ENCODE measurements at regions not wholly inside any gene's neighbourhood (a gene's known extent, or its start where the extent isn't known, plus 50 kb on each side); places are given as distances from the start of the nearest gene placed in this dataset.
"Not testable (repeated sequence)": the region's sequence is repeated elsewhere in the genome, so short reads cannot be mapped to it uniquely, and the experiment has no call there.

GRCh38 chr18:34942276-34942675 lies 98.9 kb upstream of the MAPRE2 start:
- DNase-seq (ENCODE audit: low read depth), result no peak

GRCh38 chr18:34942975-34943374 lies 98.2 kb upstream of the MAPRE2 start:
- no peak for DNase-seq (ENCODE audit: low read depth)

DNA sequence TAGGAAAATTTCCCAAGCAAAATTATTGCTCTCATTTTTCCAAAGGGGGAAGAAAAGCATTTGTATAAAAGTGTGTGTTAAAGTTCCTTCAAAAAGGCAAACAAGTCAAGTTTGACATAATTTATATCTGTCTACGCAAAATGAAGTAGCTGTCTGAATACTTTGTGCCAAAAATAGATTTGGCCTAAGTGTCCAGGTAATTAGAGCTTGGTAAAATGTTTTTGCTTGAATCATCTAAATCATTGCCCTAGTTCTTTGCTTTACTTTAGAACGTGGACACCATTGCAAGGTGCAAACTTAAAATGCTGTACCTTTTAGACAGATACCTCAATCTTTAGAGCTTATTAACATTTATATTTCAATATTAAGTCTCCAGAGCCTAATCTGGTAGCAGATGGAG lies 97.6 kb upstream of the MAPRE2 start:
- no peak for DNase-seq (ENCODE audit: low read depth)

DNA sequence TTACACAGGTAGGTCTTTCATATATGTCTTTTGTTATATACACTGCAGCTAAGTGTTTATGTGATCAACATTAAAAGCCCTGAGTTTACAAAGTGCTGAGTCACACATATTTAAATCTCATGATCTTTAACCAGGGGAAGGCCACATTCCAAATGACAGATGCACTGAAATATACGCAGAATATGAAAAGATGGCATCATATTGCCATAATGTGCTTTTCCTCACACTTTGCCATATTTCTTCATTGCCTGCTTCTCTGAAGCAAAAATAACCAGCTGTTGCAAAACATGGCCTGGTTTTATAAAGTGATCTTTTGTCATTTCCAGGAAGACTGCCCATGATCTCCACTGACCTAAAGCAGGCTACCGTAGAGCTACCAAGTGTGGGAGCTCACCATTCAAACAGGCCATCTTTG lies 93.5 kb upstream of the MAPRE2 start:
- DNase-seq (ENCODE audit: low read depth), result no peak

DNA sequence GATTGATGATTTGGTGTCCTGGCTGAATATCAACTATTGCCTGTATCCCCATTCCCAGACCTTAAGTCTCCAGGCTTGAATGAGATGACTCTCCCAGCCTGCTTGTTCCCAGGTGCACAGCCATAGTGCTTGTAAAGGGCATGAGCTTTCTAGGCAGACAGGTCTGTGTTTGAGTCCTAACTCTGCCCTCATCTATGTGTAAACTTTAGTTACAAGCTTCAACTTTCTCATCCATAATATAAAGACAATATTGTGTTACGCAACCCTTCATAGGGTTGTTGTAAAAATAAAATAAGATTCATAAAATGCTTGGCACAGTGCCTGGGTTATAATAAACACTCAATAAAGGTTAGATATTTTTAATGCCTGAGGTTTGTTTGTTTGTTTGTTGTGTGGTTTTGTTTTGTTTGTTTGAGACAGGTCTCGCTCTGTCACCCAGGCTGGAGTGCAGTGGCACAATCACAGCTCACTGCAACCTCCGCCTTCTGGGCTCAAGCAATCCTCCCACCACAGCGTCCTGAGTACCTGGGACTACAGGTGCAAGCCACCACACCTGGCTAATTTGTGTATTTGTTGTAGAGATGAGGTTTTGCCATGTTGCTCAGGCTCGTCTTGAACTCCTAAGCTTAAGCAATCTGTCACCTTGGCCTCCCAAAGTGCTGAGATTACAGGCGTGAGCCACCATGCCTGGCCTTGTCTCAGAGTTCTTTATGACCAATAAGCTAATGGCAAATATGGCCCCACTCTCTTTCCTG lies 89.4 kb upstream of the MAPRE2 start:
- no peak for DNase-seq (ENCODE audit: low read depth)

- DNase-seq (ENCODE audit: low read depth), result no peak
These were observed 88.0 kb upstream of the MAPRE2 start for GRCh38 chr18:34953212-34953611.

DNA sequence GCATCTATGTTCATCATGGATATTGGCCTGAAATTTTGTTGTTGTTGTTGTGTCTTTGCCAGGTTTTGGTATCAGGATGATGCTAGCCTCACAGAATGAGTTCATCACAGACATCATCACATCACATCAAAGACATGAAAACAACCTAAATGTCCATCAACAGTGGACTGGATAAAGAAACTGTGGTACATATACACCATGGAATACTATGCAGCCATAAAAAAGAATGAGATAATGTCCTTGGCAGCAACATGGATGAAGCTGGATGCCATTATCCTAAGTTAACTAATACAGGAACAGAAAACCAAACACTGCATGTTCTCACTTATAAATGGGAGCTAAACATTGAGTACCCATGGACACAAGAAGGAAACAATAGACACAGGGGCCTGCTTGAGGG lies 85.7 kb upstream of the MAPRE2 start:
- not testable (repeated sequence) for DNase-seq (ENCODE audit: low read depth)

GRCh38 chr18:34956663-34957062 lies 84.5 kb upstream of the MAPRE2 start:
- DNase-seq (ENCODE audit: low read depth), result no peak

GRCh38 chr18:34957119-34957863 lies 83.9 kb upstream of the MAPRE2 start:
- no peak for DNase-seq (ENCODE audit: low read depth)

- DNase-seq (ENCODE audit: low read depth), result no peak
These were observed 83.4 kb upstream of the MAPRE2 start for GRCh38 chr18:34957864-34958259.

DNA sequence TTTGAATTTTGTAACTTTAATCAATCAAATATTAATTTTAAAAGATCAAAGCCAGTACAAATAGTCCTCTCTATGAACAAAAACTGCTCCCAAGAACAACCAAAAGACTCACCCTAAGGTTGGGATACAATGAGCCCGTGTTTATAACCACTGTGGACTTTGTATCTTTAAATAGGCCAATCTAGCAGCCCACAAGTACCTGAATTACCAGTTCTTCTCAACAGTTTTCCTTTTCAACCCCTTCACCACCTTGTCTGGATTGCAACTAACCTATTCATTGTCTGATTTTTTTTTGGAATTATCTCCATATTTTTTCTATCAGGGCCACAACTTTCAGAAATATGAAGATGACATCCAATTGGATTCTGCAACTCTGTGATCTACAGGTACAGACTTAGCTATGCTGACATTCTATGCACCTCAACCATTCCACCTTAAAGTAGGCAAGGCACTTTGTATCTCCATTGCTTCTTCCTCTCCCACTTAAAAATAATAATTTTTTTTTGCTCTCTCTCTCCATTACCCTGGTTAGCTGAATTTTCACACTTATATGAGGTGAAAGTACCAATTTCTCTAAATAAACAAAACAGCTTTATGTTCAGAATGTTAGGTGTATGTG lies 81.9 kb upstream of the MAPRE2 start:
- DNase-seq (ENCODE audit: low read depth), result no peak

DNA sequence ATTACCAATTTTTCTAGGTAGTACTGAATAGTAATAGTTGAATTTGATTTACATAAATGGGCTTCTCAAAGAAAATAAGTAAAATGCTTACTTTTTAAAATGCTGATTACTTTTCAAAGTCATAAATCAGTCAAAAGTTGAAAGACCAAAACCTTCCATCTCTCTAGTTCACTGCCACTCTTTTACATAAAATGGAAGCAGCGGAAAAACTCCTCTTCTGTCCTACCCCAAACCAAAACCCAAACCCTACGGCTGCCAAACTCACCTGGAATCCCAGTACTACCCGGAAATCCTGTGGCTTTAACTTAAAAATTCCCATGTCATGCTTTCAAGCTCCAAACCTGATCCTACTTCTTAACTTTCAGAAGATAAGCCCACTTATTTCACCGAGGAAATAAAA lies 81.2 kb upstream of the MAPRE2 start:
- no peak for DNase-seq (ENCODE audit: low read depth)

DNA sequence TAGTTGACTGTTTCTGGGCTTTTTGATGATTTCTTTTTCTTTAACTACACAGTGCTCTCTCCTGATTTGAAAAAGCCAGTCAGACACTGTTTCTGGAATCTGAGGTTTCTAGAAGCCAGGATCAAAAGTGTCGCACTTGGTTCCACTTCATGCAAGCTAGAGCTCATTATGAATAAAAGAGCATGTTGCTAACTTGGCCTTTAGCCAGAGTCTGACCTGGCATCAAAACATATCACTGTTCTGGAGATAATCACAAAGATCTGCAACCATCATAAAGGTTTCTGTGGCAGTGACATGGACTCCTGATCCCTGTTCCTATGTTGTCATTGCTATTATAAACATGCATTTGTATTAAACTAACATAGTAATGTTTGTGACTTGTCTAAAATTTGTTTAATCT lies 76.1 kb upstream of the MAPRE2 start:
- no peak for DNase-seq (ENCODE audit: low read depth)

- DNase-seq (ENCODE audit: low read depth), result no peak
These were observed 75.6 kb upstream of the MAPRE2 start for GRCh38 chr18:34965566-34965965.

- DNase-seq (ENCODE audit: low read depth), result no peak
These were observed 71.1 kb upstream of the MAPRE2 start for GRCh38 chr18:34970106-34970505.

DNA sequence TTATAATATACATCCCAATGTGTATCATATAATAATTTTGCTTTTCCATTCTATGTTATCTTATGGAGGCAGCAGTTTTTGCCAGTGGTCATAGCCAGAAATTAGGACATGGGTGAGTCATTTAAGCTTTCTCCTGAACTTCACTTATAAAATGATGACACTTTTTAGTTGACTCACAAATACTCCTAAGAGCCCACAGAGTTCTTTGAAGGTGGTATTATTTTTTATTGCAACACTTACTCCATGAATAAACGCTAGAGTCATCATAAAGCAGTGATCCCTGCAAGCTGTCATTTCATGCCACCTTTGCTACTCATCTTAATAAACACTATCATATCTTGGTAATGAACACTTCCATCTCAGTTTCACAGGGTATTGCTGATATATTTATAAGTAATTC lies 69.9 kb upstream of the MAPRE2 start:
- DNase-seq (ENCODE audit: low read depth), result no peak

DNA sequence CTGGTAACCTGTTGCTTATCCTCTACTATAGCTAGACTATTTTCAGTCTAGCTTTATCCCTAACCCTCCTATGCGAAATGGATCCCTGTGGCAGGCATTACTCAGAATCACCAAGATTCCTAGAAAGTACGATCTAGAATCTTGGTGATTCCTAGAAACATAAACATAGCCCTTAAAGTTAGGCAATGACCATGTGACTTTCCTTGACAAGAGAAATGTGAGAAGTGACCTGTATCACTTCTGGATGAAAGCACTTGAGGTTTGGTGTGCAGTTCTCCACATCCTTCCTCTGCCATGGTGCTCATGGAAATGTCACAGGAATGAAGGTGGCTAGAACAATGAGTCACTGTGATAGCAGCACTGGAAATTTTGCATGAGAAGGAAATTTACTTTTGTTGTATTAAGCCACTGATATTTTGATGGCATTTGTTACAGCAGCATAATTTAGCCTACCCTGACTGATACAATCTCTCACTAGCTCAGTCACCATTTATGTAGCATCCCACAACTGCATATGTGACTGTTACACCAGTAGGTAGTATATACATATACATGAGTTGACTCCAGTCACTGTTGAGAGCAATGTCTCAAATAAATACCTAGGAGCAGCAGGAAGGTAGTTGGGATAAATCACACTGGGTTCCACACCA lies 68.3 kb upstream of the MAPRE2 start:
- no peak for DNase-seq (ENCODE audit: low read depth)

DNA sequence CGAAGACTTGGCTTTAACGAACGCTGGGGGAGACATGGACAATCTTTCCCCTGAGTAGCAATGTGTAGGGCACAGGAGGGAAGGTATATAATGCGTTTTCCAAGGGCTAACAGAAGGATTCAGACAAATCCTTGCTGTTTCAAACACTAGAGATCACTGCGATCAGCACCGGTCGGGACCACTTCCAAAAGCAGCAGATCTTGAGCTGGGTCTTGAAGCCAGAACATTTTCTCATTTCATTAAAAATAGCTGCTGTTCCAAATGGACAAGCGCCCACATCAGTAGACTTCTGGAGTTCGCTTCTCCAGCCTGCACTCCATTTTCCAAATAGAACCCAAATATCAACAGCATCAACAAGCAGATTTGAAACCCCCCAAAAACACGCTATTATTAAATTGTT lies 65.1 kb upstream of the MAPRE2 start:
- DNase-seq (ENCODE audit: low read depth), result no peak

GRCh38 chr18:34976534-34976898 lies 64.7 kb upstream of the MAPRE2 start:
- DNase-seq (ENCODE audit: low read depth), result no peak

DNA sequence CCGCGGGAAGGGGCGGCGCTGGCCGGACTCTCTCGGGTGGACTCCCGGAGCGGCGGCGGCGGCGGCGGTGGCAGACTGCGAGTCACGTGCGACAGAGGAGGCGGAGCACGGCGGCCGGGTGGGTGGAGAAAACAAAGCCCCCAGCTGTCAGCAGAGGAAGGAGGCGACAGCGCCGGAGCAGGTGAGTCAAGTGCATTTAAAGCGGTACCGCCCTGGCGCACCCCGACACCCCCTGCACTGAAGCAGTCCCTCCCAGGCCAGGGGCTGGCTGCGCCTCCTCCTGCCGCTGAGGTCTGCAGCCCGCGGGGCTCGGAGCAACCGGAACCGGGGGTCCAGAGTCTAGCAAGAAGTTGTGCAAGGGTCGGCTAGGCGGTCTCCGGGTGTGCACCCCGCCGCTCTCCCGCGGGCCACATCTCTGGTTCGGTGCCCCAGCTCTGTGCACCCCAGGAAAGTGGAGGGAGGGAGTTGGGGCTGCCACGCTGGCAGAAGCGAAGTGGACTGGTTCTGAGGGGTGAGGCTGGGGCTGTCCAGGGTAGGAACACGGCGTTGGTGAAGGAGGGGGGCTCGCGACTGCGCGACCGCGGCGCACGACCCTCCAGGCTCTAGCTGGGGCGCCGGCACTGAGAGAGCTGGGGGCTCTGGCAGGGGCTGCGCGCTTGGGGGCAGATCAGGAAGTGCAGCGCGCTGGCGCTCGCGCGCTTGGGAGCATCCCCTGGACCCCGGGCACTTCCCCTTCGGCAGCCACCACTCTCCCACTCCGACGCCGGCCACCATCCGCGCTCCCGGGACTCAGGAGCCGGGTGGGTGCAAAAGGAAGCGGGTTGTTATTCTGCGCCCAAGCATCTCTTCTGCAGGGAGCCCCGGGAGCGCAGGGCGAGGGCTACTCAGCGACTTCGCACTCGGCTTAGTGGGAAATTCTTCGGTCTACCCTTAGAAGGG lies 64.0 kb upstream of the MAPRE2 start:
- peak; percentile 49 for DNase-seq (ENCODE audit: low read depth)

DNA sequence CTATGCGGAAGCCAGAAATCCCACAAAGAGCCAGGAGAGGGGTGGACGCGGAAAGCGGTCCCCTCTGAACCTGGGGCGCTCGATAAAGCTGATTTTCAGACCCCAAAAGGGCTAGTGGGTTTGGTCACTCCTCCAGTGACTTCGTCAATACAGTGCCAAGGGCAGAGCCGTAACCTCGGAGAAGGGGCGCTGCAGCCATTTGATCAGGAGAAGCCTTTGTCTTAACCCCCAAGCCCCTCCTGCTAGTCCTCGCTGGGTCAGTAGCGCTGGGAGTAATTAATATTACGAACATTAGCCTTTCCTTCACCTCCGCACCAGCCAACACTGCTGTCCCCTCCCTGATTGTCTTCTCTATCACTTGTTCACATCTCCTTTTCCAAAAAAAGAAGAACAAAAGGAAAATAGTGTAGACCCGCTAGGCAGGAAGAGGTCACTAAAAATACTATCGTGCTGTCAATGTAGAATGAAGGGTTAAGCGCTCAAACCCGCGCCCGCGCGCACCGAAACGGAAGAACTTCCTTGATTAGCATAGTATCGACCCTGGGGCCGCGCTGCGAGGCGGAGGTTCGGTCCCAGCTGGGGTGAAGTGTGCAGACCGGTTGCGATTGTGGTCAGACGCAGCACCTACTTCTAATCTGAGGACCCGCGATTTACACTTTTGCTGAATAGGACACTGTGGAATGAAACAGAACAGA lies 63.2 kb upstream of the MAPRE2 start:
- DNase-seq (ENCODE audit: low read depth), result no peak
